ENCODE measurements at regions not wholly inside any gene's neighbourhood (a gene's known extent, or its start where the extent isn't known, plus 50 kb on each side); places are given as distances from the start of the nearest gene placed in this dataset.

DNA sequence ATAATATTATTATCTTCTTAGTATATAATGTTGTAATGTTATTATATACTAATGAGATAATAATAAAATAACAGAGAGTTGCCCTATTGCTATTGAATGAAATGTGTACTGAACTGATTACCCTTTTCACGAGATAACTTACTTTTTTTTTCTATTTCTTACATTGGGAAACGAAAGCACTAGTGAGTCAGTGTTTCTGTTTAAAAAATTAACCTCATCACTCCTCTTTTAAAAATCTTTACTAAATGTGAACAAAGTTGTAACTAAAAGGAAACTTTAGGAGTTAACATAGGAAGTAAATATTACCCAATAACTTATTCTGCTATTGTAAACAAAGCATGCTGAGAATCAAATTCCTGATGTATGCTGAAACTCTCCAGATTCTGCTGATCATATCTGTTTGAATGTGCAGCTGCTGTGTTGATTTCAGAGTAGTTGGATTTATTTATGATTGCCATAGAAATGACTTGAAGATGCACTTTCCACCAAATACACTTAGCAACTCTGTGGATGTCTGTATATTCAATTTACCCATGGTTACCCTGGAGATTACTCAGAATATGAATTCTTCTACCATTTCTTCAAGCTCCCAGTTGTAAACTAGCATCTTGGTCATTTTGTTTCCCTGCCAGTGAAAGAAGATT is 523.4 kb downstream of the TENT5A start:
- DNase-seq, result no peak
- Mint-ChIP-seq H3K36me3 (ENCODE audit: insufficient read depth, unreplicated experiment) (no peaks in the 10 kb centered on the region), H3K4me1 (ENCODE audit: low read depth, unreplicated experiment) (no peaks in the 10 kb centered on the region), H3K9me3 (ENCODE audit: low read depth, unreplicated experiment) (no peaks in the 10 kb centered on the region), H3K27ac (ENCODE audit: unreplicated experiment) (no peak overlapping the region), H3K4me3 (ENCODE audit: low read depth, unreplicated experiment) (no peak overlapping the region), H3K27me3 (ENCODE audit: unreplicated experiment) (no peaks in the 10 kb centered on the region)
- TF ChIP-seq, protein P1, sequence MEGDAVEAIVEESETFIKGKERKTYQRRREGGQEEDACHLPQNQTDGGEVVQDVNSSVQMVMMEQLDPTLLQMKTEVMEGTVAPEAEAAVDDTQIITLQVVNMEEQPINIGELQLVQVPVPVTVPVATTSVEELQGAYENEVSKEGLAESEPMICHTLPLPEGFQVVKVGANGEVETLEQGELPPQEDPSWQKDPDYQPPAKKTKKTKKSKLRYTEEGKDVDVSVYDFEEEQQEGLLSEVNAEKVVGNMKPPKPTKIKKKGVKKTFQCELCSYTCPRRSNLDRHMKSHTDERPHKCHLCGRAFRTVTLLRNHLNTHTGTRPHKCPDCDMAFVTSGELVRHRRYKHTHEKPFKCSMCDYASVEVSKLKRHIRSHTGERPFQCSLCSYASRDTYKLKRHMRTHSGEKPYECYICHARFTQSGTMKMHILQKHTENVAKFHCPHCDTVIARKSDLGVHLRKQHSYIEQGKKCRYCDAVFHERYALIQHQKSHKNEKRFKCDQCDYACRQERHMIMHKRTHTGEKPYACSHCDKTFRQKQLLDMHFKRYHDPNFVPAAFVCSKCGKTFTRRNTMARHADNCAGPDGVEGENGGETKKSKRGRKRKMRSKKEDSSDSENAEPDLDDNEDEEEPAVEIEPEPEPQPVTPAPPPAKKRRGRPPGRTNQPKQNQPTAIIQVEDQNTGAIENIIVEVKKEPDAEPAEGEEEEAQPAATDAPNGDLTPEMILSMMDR (IDR thresholded peaks at IDR 0.05; ENCODE audit: unreplicated experiment), result no peak
- CTCF ChIA-PET, result no interaction called here
- no TSS peak for BruUV-seq (replicated peaks)
- intact Hi-C loops (cut with micrococcal nuclease; ENCODE audit: unreplicated experiment), result no loop called here

DNA sequence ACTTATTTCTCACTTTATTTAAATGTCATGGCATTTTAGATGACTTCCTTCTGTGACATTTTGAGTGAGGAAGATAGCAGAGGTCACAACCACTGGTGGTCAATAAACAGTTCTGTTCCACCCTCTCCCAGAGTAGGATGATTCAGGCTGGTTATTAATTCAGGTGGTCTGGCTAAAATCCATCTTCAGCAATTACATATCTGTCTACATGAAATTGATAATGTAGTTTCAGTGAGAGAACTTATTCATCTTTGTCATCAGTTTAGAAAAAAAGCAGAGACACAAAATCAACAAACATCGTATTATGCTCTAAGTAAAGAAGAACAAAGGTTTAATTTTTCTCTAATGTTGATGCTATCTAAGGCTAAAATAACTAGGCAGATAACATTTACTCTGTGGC is 525.5 kb downstream of the TENT5A start:
- no peaks in the 10 kb centered on the region for H3K27me3 Mint-ChIP-seq (ENCODE audit: unreplicated experiment)
- no peaks in the 10 kb centered on the region for H3K9me3 Mint-ChIP-seq (ENCODE audit: low read depth, unreplicated experiment)
- no peaks in the 10 kb centered on the region for H3K36me3 Mint-ChIP-seq (ENCODE audit: insufficient read depth, unreplicated experiment)
- H3K27ac Mint-ChIP-seq (ENCODE audit: unreplicated experiment), result no peak overlapping the region
- H3K4me1 Mint-ChIP-seq (ENCODE audit: low read depth, unreplicated experiment), result no peaks in the 10 kb centered on the region
- TF ChIP-seq, protein P1 (IDR thresholded peaks at IDR 0.05; ENCODE audit: unreplicated experiment), result no peak
- CTCF ChIA-PET, result no interaction called here
- no TSS peak for BruUV-seq (replicated peaks)
- no peak overlapping the region for H3K4me3 Mint-ChIP-seq (ENCODE audit: low read depth, unreplicated experiment)
- intact Hi-C loops (cut with micrococcal nuclease; ENCODE audit: unreplicated experiment), result no loop called here
- no peak for DNase-seq

- no peak for DNase-seq
These were observed 535.8 kb downstream of the TENT5A start for GRCh38 chr6:81216668-81217067.

DNA sequence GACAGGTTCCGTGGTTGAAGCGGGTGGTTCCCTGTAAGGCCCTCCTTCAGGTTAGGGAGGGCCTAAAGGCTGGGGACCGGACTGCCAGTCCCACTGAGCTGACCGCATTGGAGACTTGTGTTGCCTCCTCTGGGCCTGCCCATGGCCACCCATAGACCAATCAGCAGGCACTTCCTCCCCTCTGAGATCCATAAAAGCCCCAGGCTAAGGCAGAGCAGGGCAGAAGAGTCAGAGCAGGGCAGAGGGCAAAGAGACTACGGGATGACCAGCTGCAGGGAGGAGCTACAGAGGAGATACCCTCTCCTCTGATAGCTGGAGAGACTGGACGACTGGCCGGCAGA is 537.4 kb downstream of the TENT5A start:
- DNase-seq, result no peak
- BruUV-seq (replicated peaks), result no TSS peak
- Mint-ChIP-seq H3K36me3 (ENCODE audit: insufficient read depth, unreplicated experiment) (no peaks in the 10 kb centered on the region), H3K4me1 (ENCODE audit: low read depth, unreplicated experiment) (no peaks in the 10 kb centered on the region), H3K27ac (ENCODE audit: unreplicated experiment) (no peak overlapping the region), H3K4me3 (ENCODE audit: low read depth, unreplicated experiment) (no peak overlapping the region), H3K27me3 (ENCODE audit: unreplicated experiment) (no peaks in the 10 kb centered on the region), H3K9me3 (ENCODE audit: low read depth, unreplicated experiment) (peaks cover 12% of the 10 kb centered on the region)
- CTCF ChIA-PET, result no interaction called here
- intact Hi-C loops (cut with micrococcal nuclease; ENCODE audit: unreplicated experiment), result no loop called here
- TF ChIP-seq, protein P1 (IDR thresholded peaks at IDR 0.05; ENCODE audit: unreplicated experiment), result no peak

More at GRCh38 chr6:81216668-81217067, 535.8 kb downstream of the TENT5A start:
- no TSS peak for BruUV-seq (replicated peaks)
- intact Hi-C loops (cut with micrococcal nuclease; ENCODE audit: unreplicated experiment), result no loop called here
- Mint-ChIP-seq H3K27ac (ENCODE audit: unreplicated experiment) (no peak overlapping the region), H3K4me3 (ENCODE audit: low read depth, unreplicated experiment) (no peak overlapping the region), H3K9me3 (ENCODE audit: low read depth, unreplicated experiment) (peaks cover 8% of the 10 kb centered on the region), H3K36me3 (ENCODE audit: insufficient read depth, unreplicated experiment) (no peaks in the 10 kb centered on the region), H3K27me3 (ENCODE audit: unreplicated experiment) (no peaks in the 10 kb centered on the region), H3K4me1 (ENCODE audit: low read depth, unreplicated experiment) (no peaks in the 10 kb centered on the region)
- CTCF ChIA-PET, result no interaction called here
- TF ChIP-seq, protein P1 (IDR thresholded peaks at IDR 0.05; ENCODE audit: unreplicated experiment), result no peak

Data from Calu3 (cell line).